NCI-H82 treated with DMSO at 0.1 percent for 48 hours (cell line): ENCODE measurements at regions not wholly inside any gene's neighbourhood (a gene's known extent, or its start where the extent isn't known, plus 50 kb on each side); places are given as distances from the start of the nearest gene placed in this dataset.
"Not testable (repeated sequence)": the region's sequence is repeated elsewhere in the genome, so short reads cannot be mapped to it uniquely, and the experiment has no call there.

Experiments
- DNase-seq: peaks from one replicate; lab custom pipeline; 2025; ENCODE audit not compliant: unreplicated experiment; lab: John Stamatoyannopoulos, UW

GRCh38 chr2:235216901-235217300, 265.1 kb downstream of the SH3BP4 start:
- DNase-seq, result no peak

DNA sequence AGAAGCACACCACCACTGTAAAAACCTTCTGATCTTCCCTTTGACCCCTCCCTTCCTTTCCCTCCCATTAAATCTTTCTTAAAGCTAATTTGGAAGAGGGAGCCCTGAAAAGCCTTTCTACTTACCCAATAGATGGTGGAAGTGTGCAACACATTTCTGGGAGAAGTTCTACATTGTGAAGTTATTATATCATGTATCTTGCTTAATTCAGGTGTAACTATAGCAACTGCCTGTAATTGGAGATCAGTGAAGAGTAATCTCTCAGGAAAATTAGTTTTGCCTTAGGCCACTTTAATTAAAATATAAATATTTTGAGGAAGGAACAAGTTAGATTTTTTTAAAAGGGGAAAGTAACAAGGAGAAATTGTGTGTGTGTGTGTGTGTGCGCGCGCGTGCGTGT, 266.0 kb downstream of the SH3BP4 start:
- DNase-seq, result no peak

DNA sequence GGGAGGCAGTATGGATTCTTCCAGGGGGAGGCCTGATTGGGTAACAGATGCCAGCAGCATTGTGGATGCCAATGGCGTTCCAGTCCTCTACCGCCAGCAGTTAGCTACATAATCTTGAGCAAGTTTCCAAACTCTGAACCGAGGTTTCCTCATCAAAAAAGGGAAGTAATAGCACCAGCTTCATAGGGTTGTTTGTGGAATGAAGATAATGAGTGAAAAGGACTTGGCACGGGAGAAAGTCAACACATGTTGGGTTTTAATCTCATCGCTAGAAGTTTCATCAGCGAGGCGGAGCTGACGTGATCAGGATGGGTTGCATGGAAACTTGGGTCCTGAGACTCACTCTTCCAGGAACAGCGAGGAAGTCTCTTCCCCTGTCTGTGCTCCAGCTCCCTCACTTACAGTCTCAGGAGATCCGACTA, 266.7 kb downstream of the SH3BP4 start:
- no peak for DNase-seq

DNA sequence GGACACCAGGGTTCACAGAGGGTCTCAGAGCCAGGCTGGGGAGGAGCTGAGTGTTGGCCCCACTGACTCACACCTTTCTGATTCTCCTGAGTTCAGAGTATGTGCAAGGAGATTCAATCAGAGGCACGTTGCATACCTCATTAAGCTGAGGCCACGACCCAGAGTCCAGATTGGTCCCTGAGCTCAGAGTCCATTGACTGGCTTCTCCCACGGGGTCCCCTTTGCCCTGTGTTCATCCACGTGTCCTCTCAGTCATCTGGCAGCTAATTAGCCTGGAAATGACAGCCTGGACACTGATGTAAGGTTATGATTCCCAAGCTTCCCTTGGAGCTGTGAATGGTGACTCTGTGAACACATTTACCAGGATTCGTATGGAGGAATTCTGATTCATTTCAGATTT, 267.2 kb downstream of the SH3BP4 start:
- no peak for DNase-seq

- DNase-seq, result no peak
Observed at GRCh38 chr2:235220331-235220730, 268.5 kb downstream of the SH3BP4 start.

GRCh38 chr2:235223011-235223410, 270.8 kb upstream of the AGAP1 start:
- DNase-seq, result no peak

DNA sequence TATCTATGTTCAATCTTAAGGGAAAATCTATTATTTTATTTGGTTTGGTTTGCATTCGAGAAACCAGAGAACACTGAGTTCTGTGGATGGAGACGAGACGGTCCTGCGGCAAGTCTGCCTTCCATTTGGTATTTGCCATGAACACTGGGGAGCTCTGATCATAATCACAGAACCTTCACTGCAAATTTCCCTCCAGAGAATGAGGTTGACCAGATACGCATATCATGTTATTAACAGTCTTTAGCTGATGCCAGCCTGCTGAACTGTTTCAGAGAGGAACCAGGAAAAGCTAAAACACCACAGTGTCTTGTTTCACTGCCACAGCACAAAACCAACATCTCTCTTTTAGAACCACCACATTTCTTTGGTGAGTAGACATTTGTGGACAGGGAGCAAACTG, 269.4 kb upstream of the AGAP1 start:
- DNase-seq, result no peak

DNA sequence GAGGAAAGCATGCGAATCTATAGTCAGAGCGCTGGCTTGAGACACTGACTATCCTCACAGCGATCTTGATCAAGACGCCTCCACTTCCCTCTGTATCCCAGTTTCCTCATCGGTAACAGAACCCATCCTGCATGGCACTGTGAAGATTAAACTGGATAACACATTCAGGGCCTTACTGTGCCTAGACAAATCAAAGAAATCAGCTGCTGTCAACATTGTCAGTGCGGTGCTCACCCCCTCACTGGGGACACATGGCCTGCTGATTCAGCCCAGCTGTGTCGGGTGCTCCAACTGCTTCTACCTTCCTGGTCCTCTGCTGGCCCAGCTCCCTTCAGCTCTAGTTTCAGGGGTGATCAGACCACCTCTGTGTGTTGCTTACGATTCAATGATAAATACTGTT, 268.6 kb upstream of the AGAP1 start:
- no peak for DNase-seq

DNA sequence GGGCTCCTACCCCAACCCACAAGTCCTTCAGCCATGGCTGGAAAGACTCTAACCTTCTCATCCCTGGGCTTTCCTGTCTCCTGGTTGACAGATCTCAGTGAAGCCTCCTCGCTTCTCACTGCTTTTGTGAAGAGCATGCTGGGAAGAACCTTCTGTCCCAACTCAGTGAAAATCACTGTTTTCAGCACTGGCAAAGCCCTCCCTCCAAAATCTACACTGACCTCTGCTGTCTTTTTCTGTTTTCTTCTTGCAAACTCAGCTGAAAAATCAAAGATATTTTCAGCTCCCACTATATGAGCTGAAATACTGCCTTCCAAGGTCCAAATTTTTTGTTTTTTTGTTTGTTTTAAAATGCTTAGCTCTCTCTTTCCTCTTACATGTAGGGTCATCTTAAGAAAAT, 266.3 kb upstream of the AGAP1 start:
- no peak for DNase-seq

- DNase-seq, result not testable (repeated sequence)
Observed at GRCh38 chr2:235228422-235228821, 265.4 kb upstream of the AGAP1 start.

DNA sequence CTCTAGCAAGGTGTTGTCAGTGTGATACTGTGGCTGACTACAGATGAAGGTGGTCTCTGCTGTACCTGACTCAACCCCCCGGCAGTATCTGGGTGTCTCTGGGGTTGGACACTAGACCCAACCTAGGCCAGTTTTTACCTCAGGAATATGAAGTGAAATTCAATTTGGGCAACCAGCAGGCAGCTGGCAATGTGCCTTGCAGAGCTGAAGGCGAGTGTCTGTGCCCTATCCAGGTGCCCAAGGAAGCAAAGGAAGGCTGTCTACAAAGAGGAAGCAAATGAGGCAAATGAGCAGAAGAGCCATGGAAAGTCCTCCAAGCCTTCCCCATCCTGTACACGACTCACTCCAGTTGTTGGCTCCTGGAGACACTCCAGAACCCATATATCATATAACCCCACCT, 264.6 kb upstream of the AGAP1 start:
- no peak for DNase-seq

GRCh38 chr2:235230821-235231601, 262.8 kb upstream of the AGAP1 start:
- DNase-seq, result peak; percentile 67

- peak; percentile 94 for DNase-seq
Observed at GRCh38 chr2:235232449-235233433, 261.1 kb upstream of the AGAP1 start.

DNA sequence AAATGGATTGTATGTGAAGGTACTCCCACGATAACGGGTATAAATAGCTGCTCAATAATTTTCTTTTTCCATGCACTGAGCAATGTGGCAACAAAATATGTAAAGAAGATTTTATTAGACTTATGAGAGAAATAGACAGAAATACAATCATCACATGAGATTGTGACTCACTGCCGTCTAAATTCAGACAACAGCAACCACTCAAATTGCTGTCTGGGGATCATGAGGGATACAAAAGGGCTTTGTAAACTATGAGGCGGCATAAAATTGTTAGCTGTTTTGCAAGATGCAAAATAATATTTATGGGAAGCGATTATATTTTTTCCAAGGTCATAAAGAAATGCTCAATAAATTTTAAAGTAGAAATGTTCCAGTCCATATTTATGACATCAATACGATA, 259.1 kb upstream of the AGAP1 start:
- no peak for DNase-seq

DNA sequence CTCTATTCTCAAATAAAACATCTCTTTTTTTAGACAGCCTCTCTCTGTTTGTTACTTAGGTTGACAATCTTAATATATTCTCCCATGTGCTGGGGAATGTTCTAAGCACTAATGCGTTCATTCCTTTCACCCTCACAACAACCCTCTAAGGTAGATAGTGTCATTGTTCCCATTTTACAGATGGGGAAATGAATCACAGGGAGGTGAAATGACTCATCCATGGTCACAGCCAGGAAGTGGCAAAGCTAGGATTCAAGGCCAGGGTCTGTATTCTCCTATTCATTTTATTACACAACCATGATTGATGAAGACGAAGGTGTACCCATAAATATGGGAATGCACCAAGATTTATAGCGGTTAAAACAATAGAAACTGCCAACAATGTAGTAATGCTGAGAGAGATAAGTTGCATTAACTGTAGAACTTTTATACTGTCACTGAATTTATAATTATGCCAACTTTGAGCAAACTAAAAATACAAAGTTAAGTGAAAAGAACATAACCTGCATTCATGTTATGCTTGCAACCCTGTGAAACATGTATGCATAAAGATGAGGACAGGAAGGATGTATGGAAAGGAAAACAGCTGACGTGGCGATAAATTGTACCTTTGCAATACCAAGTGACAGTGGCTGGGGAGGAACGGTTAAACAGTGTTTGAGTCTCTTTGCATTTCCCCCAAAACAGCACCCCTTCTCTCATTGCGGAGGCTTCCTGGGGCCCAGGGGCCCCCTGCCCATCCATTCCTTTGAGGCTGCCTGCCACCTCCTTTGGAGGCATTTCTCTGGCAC, 257.7 kb upstream of the AGAP1 start:
- DNase-seq, result no peak

- no peak for DNase-seq
Observed at GRCh38 chr2:235238537-235238936, 255.3 kb upstream of the AGAP1 start.

GRCh38 chr2:235240574-235240973, 253.3 kb upstream of the AGAP1 start:
- DNase-seq, result no peak

- DNase-seq, result no peak
Observed at GRCh38 chr2:235244255-235245220, 249.3 kb upstream of the AGAP1 start.

DNA sequence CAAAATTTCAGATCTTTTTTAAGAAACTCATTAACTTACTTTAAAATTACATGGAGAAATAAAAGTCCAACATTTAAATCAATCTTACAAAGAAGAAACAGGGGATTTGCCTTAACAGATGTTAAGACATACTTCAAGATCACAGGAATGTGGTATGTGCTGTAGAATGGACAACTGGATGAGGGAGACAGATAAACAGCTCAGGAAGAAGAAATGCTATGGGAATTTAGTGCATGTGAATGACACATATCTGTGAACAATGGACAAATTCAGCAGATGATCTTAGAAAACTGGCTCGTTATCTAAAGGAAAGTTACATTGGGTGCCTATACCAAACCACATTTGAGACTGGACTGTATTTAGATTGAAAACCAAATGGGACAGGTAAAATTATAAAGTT, 246.8 kb upstream of the AGAP1 start:
- DNase-seq, result no peak

DNA sequence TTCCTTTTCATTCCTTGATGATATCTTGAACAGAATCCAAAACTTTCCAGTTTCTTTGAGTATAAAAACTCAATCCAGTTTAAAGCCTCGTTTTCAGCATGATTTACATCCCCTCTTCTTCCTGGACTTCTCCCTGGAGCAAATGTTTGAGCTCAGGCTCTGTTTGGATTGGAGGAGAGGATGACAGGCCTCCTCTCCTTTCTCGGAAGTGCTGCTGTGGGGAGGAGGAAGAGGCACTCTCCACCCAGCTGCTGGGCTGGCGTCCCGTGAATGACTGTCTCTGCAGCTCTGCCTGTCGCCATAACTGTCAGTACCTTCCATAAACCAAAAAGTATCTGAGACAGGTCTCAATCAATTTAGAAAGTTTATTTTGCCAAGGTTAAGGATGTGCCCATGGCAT, 238.2 kb upstream of the AGAP1 start:
- DNase-seq, result no peak
